ENCODE measurements at regions not wholly inside any gene's neighbourhood (a gene's known extent, or its start where the extent isn't known, plus 50 kb on each side); places are given as distances from the start of the nearest gene placed in this dataset.
"Not testable (repeated sequence)": the region's sequence is repeated elsewhere in the genome, so short reads cannot be mapped to it uniquely, and the experiment has no call there.

GRCh38 chr9:99486684-99487083 is 264.6 kb downstream of the SEC61B start:
- no peak for DNase-seq (ENCODE audit: low read depth)

- no peak for DNase-seq (ENCODE audit: low read depth)
Observed at GRCh38 chr9:99488131-99489059, 266.3 kb downstream of the SEC61B start.

- peak; percentile 72 for DNase-seq (ENCODE audit: low read depth)
Observed at GRCh38 chr9:99489060-99489413, 267.0 kb downstream of the SEC61B start.

GRCh38 chr9:99490729-99491128 is 268.6 kb downstream of the SEC61B start:
- no peak for DNase-seq (ENCODE audit: low read depth)

GRCh38 chr9:99491408-99492158 is 269.5 kb downstream of the SEC61B start:
- DNase-seq (ENCODE audit: low read depth), result peak; percentile 55

GRCh38 chr9:99497641-99498040 is 275.6 kb downstream of the SEC61B start:
- no peak for DNase-seq (ENCODE audit: low read depth)

GRCh38 chr9:99498979-99499378 is 276.9 kb downstream of the SEC61B start:
- not testable (repeated sequence) for DNase-seq (ENCODE audit: low read depth)

GRCh38 chr9:99505936-99506335 is 283.9 kb downstream of the SEC61B start:
- DNase-seq (ENCODE audit: low read depth), result no peak

- DNase-seq (ENCODE audit: low read depth), result no peak
Observed at GRCh38 chr9:99506747-99507348, 284.8 kb downstream of the SEC61B start.

GRCh38 chr9:99509065-99509745 is 287.1 kb downstream of the SEC61B start:
- DNase-seq (ENCODE audit: low read depth), result no peak

GRCh38 chr9:99509900-99510535 is 287.9 kb downstream of the SEC61B start:
- no peak for DNase-seq (ENCODE audit: low read depth)

- DNase-seq (ENCODE audit: low read depth), result no peak
Observed at GRCh38 chr9:99511723-99512122, 289.6 kb downstream of the SEC61B start.

- no peak for DNase-seq (ENCODE audit: low read depth)
Observed at GRCh38 chr9:99513441-99514112, 291.5 kb downstream of the SEC61B start.

- no peak for DNase-seq (ENCODE audit: low read depth)
Observed at GRCh38 chr9:99515093-99515492, 293.0 kb downstream of the SEC61B start.

GRCh38 chr9:99515895-99516656 is 294.0 kb downstream of the SEC61B start:
- no peak for DNase-seq (ENCODE audit: low read depth)

- DNase-seq (ENCODE audit: low read depth), result no peak
Observed at GRCh38 chr9:99516657-99517049, 294.6 kb downstream of the SEC61B start.

- no peak for DNase-seq (ENCODE audit: low read depth)
Observed at GRCh38 chr9:99523838-99524237, 297.8 kb upstream of the NR4A3 start.

- DNase-seq (ENCODE audit: low read depth), result no peak
Observed at GRCh38 chr9:99531313-99531712, 290.4 kb upstream of the NR4A3 start.

GRCh38 chr9:99533421-99533820 is 288.3 kb upstream of the NR4A3 start:
- no peak for DNase-seq (ENCODE audit: low read depth)

GRCh38 chr9:99537996-99538395 is 283.7 kb upstream of the NR4A3 start:
- no peak for DNase-seq (ENCODE audit: low read depth)
